Iris pigment epithelial cell (primary cell): ENCODE measurements at regions not wholly inside any gene's neighbourhood (a gene's known extent, or its start where the extent isn't known, plus 50 kb on each side); places are given as distances from the start of the nearest gene placed in this dataset.
"Not testable (repeated sequence)": the region's sequence is repeated elsewhere in the genome, so short reads cannot be mapped to it uniquely, and the experiment has no call there.

Source experiments
- DNase-seq: peaks from one replicate; pipeline ENCODE4 v3.0.0-alpha.2; 2011; ENCODE audit warnings: low read depth

DNA sequence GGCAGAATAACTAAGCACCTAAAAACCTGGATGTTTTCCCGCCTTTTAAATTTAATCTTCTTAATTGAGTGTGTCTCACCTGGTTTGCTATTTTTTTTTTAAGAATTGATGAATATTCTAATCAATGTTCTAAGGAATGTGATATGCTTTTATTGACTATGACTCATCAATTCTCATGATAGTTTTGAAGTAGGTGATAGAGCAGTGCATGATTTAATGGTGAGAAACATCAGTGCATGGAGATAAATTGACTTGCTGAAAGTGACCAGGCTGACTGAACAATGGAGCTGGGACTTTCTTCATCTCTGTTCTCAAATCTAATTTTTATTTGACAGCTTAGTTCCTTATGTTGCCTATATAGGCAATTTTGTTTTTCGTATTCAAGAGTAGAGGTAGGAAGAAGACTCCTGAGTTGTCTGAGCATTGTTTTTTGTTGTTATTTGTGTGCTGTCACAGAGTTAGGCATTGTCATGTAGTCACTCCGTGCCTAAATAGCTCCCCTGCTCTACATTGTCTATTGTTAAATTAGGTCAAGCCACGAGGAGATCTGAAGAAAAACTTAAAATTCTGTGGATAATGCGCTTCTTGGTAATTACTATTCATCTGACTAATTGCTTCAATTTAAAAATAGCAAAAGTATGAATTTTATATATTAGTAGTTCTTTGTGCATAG, 59.0 kb upstream of the NUTM2F start:
- DNase-seq, result not testable (repeated sequence)

DNA sequence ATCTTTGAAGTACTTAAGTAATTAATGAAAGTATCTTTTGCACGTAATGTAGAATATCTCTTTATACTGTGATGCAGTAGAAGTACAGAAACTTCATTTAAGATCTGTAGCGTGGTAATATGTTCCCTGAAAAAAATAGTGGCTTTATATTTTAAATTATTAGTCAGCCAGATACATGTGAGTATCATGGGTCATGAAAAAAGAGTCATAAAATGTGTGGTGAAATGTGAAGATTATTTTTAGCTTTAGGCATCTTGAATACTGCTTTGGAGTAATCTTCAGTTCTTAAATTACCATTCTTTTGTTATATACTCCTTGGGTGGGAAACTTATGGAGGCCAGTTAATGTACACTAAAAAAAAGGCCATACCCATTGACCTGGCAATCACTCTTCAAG, 59.6 kb upstream of the NUTM2F start:
- DNase-seq, result not testable (repeated sequence)

DNA sequence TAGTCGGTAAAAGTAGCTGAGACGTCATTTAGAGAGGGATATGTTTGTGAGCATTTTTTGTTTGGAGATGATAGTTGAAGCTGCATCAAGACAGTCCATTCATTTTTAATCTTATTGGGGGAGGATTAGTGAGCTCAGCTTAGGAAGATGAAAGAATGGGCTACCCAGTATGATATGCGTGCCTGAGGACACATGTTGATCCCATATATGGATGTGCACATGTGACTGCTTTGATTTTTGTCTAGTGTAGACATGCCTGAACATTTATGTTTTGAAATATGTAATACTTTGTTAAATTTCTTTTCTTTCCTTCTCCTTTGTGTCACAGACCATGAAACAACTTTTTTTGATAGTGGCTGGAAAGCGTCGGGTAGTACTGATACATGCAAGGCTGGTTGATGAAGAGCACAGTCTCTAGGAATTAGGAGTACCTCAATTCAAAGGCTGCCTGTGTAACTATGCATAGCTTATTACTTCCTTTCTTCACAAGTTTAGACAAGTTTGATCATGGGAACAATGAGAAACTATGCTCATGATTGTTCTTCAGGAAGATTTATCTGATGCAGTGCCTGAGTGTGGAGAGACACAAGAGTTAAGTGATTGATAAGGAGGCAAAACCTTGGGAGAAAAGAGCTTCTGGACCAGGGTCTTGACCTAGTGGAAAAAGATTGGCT, 62.1 kb upstream of the NUTM2F start:
- not testable (repeated sequence) for DNase-seq

DNA sequence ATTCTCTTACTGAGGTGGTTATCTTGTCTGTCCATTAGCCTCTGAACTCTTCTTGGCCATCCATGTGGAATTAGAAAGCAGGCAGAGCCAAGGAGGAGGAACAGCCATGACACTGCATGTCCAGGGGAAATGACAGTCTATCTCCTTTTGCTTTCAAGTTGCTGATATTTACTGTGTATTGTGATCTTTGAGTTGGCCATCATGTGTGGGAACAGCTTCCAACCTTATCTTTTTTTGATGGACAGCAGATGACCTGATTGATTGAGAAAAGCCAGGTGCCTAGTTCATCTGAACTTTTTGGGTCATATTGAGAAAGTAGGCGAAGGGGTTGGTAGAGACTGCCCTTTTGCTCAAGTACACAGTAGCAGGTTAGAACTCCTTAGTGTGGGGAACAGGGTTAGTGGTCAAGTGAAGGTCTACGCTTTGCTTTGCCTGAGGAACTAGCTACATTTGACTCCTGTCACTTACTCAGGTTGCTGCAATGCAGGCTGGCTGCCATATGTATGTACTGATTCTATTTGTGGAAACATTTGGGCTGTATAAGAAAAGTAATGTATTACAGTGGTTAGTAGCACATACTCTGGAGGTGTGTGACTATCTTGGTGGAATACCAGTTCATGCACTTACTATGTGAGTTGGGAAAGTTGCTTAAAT, 64.7 kb upstream of the NUTM2F start:
- DNase-seq, result not testable (repeated sequence)

DNA sequence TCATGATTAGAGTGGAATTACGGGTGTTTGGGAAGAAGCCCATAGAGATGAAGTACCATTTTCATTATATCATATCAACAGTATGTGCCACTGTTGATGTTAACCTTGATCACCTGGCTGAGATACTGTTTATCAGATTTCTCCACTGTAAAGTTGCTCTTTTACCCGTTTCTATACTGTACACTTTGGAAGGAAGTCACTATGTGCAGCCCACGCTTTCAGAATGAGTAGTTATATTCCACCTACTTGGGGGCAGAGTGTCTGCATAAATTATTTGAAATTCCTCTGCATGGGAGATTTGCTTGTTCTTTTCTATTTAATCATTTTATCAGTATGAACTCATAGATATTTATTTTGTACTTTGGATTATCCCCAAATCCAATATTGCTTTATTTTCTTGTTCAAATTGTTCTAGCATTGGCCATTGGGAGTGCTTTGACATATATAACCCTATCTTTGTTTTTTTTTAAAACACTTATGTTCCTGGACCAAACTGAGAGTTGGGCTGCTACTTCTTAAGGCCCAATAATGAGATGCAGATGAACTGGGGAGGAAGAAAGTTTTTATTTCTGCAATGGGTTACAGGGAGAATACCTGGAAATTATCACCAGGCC, 69.4 kb upstream of the NUTM2F start:
- not testable (repeated sequence) for DNase-seq

DNA sequence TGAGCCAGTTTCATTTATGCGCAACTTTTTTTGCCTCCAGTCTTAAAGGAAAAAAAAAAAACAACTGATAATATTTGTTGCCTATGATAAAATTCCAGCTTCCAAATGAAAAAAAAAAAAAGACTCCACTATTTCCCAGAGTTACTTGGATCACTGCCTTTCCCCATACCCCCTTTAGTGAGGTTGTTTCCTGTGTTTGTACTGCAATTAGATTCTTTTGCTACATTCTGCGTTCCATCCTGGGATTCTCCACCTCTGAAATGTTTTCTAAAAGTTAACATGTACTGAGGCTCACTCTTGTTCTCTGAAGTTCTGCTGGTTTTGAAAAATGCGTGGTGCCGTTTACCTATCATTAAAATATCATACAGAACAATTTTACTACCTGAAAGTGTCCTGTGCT, 72.0 kb upstream of the NUTM2F start:
- DNase-seq, result not testable (repeated sequence)

DNA sequence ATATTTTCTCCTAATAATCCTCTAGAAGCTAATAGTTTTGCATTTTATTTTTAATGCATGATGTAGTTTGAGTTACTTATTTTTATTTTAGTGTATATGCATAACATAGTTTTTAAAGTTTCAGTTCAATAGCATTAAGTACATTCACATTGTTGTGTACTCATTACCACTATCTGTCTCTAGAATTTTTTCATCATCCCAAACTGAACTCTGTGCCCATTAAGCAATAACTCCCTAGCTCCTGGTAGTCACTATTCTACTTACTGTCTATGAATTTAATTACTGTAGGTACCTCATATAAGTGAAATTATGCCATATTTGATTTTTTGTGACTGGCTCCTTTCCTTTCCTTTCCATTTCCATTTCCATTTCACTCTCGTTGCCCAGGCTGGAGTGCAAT, 74.4 kb upstream of the NUTM2F start:
- DNase-seq, result not testable (repeated sequence)

DNA sequence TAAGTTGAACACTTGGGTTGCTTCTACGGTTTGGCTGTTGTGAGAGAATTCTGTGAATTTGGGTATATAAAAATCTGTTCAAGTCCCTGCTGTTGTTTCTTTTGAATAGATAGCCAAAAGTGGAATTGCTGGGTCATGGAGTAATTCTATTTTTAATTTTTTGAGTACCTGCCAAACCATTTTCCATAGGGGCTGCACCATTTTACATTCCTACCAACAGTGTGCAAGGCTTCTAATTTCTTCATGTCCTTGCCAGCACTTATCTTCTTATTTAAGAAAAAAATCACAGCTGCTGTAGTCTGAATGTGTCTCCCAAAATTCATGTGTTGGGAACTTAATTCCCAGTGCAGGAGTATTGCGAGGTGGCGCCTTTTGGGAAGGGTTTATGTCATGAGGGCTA, 75.1 kb upstream of the NUTM2F start:
- DNase-seq, result not testable (repeated sequence)

DNA sequence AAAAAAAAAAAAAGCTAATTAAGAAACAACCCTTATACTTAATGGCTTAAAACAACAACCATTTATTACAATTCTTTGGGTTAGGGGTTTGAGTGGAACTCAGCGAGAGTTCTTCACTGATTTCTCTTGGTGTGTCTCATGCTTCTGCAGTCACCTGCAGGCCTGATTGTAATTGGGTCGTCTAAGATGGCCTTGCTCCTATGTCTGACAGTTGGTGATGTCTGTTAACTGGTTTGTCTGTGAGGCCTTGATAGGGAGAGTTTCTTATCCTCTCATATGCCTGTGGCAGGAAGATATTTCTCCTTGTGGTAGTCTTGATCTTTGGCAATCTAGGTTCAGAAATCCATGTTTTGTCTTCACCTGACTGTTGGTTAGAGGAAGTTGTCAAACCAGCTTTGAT, 85.2 kb upstream of the NUTM2F start:
- DNase-seq, result not testable (repeated sequence)

DNA sequence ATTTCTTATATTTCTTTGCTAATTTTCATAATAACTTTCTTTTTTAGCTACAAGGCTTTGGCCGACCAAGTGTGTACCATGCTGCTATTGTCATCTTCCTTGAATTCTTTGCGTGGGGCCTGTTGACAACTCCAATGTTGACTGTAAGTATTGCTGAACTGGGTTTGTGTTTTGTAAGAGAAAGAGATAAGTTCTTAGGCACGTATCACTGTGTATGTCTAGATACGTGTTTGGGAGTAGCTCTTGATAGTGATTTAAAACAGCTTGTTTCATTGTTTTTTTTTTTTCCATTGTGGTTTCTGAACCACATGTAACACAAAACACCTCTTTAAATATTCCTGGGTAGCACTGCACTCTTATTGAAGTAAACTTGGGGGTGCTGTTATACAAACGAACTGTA, 86.7 kb upstream of the NUTM2F start:
- not testable (repeated sequence) for DNase-seq

DNA sequence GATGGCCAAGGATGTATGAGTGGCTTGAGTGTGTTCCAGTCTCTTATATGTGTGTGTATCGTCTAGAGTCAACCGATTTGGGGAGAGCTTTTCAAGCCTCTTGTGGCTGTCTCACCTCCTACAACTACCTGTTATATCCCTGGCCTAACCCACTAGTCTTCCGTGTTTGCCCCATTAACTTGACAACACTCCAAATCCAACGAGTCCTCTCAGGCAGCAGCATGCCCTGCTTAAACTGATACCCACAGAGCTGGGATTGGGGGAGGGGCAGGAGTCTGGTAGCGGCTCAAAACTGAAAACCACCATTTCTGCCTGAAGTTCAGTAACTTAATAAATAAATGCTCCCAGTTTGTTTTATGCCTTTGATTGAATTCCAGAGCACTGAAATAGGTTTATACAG, 91.7 kb upstream of the NUTM2F start:
- DNase-seq, result not testable (repeated sequence)

DNA sequence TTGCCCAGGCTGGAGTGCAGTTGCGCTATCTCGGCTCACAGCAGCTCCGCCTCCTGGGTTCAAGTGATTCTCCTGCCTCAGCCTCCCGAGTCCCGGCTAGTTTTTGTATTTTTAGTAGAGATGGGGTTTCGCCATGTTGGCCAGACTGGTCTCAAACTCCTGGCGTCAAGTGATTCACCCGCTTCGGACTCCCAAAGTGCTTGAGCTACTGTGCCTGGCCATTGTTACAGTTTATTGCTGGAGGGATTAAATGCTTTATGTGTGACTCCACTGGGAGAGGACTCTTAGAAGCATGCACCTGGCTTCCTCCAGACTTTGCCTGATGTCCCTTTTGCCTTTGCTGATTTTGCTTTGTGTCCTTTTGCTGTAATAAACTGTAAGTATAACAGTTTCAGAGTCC, 93.5 kb upstream of the NUTM2F start:
- DNase-seq, result not testable (repeated sequence)

DNA sequence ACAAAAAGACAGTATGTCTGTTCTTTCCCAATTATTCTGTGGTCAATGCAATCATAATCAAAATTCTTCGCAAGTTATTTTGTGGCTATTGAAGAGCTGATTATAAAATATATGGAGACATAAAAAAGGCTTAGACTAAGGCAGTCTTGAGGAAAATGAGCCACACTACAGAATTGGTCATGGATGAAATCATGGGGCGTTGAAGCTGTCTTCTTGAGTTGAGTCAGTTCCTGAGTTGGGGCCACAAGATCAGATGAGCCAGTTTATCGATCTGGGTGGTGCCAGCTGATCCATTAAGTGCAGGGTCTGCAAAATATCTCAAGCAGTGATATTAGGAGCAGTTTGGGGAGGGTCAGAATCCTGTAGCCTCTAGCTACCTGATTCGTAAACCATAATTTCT, 96.9 kb upstream of the NUTM2F start:
- not testable (repeated sequence) for DNase-seq

DNA sequence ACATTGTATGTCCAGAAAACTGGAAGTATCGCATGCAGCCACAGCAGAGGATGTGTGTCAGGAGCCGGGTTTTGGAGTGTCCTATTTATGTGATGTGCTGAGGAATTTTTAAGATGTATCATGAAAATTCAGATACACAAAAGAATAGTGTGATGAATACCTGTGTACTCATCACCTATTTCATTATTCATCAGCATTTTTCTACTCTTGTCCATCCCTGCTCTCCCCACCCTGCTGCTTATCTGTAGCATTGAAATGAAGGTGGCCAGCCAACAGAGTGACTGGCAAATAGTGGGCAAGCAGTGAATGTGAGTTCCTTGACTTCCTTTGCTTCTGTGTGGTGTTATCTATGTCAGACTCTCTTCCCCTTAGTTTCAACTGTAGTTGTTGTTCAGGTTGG, 108.7 kb upstream of the NUTM2F start:
- DNase-seq, result not testable (repeated sequence)

DNA sequence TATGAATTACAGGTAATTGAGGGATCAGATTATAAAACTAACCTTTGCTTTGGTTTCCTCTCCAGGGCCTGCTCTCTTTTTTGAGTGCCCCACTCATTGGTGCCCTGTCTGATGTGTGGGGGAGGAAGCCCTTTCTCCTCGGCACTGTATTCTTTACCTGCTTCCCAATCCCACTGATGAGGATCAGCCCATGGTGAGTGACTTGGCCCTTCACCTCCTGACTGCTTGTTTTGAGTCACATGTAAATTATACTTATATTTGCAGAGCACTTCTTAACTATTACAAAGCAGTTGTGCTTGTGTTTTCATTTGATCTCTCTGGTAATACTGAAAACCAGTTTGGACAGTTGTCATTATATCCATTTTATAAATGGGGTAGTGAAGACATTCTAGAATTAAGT, 109.9 kb upstream of the NUTM2F start:
- DNase-seq, result not testable (repeated sequence)

DNA sequence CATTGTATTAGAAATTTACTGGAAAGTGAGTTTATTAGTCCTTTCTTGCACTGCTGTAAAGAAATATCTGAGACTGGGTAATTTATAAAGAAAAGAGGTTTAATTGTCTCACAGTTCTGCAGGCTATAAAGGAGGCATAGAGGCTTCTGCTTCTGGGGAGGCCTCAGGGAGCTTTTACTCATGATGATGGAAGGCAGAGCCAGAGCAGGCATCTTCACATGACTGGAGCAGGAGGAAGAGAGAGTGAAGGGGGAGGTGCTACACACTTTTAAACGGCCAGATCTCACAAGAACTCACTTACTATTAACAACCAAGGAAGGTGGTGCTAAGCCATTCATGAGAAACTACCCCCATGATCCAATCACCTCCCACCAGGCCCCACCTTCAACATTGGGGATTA, 112.7 kb upstream of the NUTM2F start:
- peak; percentile 6 for DNase-seq

DNA sequence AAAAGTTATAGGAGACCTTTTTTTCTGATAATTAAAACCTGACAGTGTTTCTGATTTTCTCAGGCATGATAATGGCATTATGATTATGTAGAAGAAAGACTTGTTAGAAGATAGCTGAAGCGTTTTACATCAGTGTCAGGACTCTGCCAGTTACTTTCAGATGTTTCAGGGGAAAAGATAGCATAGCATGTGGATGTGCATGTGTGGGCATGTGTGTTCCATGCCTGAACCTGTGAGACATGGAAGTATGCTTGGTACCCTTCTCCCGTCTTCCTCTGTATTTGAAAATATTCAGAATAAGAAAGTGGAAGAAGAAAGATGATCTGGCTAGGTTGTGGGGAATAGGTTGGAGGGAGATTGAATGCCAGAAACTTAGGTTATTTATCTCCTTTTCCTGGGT, 113.1 kb upstream of the PCAT7 start:
- no peak for DNase-seq

DNA sequence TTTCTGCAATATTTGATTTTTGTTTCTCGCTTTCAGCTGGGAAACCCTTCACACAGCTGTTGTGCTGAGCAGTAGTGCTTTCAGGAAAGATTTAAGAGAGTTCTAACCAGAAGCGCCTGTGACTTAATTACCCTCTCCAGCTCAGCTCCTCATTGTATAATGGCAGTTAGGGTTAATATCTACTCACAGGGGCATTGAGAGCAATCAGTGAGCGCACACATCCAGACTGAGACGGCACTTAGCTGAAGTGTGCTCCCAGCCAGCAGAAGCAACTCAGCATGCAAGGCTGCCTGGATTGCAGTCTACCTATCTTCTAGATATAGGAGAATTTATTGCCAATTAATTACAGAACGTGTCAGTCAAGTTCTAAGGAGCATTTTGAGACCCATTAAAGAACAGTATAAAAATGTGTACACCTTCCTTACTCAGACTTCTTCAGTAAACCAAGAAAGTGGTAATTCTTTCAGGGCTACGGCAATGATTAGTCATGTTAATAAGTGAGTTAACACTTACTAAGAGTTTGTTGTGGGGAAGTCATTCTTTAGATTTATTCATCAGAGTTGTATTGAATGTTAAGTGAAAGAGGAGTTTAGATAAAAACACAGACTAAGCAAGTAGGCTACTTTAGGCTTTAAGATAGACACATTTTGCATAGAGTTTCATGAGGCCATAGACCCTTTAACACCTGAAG, 111.7 kb upstream of the PCAT7 start:
- no peak for DNase-seq

DNA sequence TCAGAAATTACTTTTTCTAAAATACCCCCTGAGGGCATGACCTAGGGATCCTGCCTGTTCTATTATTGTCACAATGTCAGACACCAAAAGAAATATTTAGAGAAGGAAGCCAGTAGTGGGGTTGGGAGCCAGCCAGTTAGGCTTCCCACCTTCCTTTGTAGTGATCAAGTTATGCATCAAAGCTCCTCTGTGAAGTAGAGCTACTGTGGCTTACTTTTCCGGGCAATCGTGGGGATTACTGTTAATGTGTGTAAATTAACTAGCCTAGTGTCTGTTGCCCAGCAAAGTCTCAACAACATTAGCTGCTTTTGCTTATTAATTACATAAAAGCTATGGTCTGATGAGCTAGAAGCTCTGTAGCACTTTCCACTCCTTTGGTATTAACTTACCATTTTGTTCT, 109.0 kb upstream of the PCAT7 start:
- DNase-seq, result no peak

DNA sequence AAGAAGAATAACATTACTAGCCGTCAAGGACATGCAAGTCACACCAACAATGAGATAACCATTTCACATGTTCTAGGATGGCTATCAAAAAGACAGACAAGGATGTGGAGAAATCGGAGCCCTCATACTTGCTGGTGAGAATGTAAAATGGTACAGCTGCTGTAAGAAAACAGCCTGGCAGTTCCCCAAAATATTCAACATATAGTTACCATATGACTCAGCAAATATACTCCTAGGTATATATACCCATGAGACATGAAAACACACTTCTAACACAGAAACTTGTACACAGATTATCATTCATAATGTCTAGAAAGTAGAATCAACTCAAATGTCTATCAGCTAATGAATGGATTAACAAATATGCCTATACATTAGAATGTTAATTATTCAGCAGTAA, 105.4 kb upstream of the PCAT7 start:
- no peak for DNase-seq

DNA sequence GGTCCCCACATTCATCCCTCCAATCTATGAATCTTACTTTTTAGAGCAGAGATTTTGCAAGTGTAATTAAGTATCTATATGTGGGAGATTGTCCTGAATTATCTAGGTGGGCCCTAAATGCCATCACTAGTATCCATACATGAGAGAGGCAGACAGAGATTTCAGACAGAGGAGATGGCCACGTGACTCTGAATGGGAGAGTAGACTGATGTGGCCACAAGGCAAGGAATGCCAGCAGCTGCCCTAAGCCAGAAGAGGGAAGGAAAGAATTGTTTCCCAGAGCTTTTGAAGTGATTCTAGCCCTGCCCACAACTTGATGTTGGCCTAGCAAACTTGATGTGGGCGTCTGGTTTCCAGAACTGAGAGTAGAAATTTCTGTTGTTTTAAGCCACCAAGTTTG, 90.1 kb upstream of the PCAT7 start:
- no peak for DNase-seq

DNA sequence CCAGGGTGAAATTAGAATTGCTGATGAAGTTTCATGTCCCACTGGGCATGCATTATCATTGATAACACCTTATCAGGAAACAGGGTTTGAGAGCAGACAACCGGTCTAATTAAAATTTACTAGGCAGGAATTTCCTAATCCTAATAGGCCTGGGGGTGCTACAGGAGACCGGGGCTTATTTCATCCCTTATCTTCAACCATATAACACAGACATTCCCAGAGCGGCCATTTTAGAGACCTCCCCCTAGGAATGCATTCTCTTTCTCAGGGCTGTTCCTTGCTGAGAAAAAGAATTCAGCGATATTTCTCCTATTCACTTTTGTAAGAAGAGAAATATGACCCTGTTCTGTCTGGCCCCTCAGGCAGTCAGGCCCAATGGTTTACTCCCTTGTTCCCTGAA, 82.8 kb upstream of the PCAT7 start:
- not testable (repeated sequence) for DNase-seq
